Adrenal gland (tissue), 5 donors: ENCODE measurements at regions not wholly inside any gene's neighbourhood (a gene's known extent, or its start where the extent isn't known, plus 50 kb on each side); places are given as distances from the start of the nearest gene placed in this dataset.

Source experiments
- CTCF ChIP-seq, 6 experiments: fragments of 450-650 bp in 4 of 6; fragments of 200-600 bp in 2 of 6; sonication (generic) in 1 of 6; IDR thresholded peaks; 1 replicate in 5 of 6; 2 replicates in 1 of 6; pipeline versions ENCODE4 v1.5.1 to v1.8.0; 2016 to 2021; ENCODE audit warnings: antibody characterized with exemption in 6 of 6, mild to moderate bottlenecking in 2 of 6, moderate library complexity in 1 of 6
- POLR2A ChIP-seq, 2 donors: fragments of 450-650 bp; IDR thresholded peaks; one replicate each; pipeline ENCODE4 v1.6.1; 2017; ENCODE audit warnings: antibody characterized with exemption in 2 of 2, mild to moderate bottlenecking in 2 of 2, moderate library complexity in 1 of 2
- donor health status: DM: no; HTN: no; CAD: no.

GRCh38 chr18:78778651-78779050, 201.0 kb upstream of the SALL3 start:
- no peak for TF ChIP-seq CTCF (IDR thresholded peaks at IDR 0.05)
- no peak for TF ChIP-seq POLR2A (IDR thresholded peaks at IDR 0.05)
